ENCODE measurements at regions not wholly inside any gene's neighbourhood (a gene's known extent, or its start where the extent isn't known, plus 50 kb on each side); places are given as distances from the start of the nearest gene placed in this dataset.

- H3K9me3 Mint-ChIP-seq = no peaks in the 10 kb centered on the region
- no peak for TF ChIP-seq CTCF (IDR thresholded peaks at IDR 0.05; ENCODE audit: unreplicated experiment in 3 of 3)
Observed at GRCh38 chr6:140062043-140063020, 687.9 kb upstream of the CITED2 start.

DNA sequence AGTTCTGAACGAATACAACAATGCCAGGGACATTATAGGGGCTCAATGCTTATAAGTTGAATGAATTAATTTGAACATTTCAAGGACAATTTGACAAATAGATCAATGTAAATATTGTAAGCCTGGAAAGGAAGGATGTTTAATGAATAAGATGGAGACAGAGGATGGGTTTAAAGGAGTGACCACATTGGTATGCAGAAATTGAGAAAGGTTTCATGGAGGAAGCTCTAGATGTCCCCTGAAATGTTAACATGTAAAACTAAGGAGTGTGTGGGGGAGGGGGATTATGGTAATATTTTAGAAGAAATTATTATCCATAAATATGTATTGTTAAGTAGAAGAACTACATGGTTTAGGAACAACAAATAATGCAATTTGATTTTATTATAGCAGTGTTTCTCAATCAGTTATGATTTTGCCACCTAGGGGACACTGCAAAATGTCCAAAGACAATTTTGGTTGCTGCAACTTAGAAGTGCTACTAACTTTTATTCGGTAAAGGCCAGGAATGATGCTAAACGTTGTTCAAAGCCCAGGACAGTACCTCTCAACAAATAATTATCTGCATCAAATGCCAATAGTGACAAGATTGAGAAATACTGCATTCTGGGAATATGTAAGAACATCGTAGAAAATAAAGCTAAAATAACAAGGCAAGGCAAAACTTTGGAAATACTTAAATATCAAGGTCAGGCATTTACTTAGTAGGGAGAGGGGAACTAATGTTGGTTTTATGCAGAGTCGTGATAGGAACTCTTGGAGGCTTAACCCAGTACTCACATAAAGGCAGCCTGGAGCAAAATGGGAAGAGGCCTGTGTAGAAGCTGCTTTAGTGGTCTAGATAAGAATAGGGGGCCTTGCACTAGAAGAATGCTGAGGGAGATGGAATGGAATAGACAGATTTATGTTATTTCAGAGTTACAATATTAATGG, 686.9 kb upstream of the CITED2 start:
- no peaks in the 10 kb centered on the region for H3K27me3 Mint-ChIP-seq (ENCODE audit: low read depth)
- no peaks in the 10 kb centered on the region for H3K36me3 Mint-ChIP-seq (ENCODE audit: low read depth)
- no peaks in the 10 kb centered on the region for H3K9me3 Mint-ChIP-seq
- peak overlapping the region; percentile 79 to 86 (median 86) for H3K27ac Mint-ChIP-seq
- H3K4me1 Mint-ChIP-seq = peaks cover 27% of the 10 kb centered on the region
- H3K4me3 Mint-ChIP-seq = no peak overlapping the region
- no peak for TF ChIP-seq CTCF (IDR thresholded peaks at IDR 0.05; ENCODE audit: unreplicated experiment in 3 of 3)

More at GRCh38 chr6:140062043-140063020, 687.9 kb upstream of the CITED2 start:
- H3K36me3 Mint-ChIP-seq (ENCODE audit: low read depth) = no peaks in the 10 kb centered on the region
- H3K4me3 Mint-ChIP-seq = peak overlapping the region in 1 of 3 experiments; percentile 1
- H3K27ac Mint-ChIP-seq = peak overlapping the region; percentile 79 to 86 (median 86)
- H3K4me1 Mint-ChIP-seq = peaks cover 27% of the 10 kb centered on the region
- H3K27me3 Mint-ChIP-seq (ENCODE audit: low read depth) = no peaks in the 10 kb centered on the region

GRCh38 chr6:140059947-140060346, 685.5 kb upstream of the CITED2 start:
- TF ChIP-seq CTCF (IDR thresholded peaks at IDR 0.05; ENCODE audit: unreplicated experiment in 3 of 3) = no peak

DNA sequence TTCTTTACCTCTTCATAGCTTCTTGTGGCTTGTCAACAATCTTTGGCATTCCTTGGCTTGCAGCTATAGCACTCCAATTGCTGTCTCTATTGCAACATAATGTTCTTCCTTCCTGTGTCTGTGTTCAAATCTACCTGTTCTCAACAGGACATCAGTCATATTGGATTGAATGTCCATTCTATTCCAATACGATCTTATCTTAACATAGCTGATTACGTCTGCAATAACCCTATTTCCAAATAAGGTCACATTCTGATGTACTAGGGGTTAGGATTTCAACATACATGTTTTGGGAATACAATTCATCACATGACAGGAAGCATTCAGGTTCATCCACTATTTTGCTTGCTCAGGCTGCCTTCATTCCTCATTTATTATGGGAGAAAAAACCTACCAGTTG, 684.4 kb upstream of the CITED2 start:
- H3K36me3 Mint-ChIP-seq (ENCODE audit: low read depth) = no peaks in the 10 kb centered on the region
- no peak overlapping the region for H3K4me3 Mint-ChIP-seq
- H3K9me3 Mint-ChIP-seq = no peaks in the 10 kb centered on the region
- H3K27ac Mint-ChIP-seq = no peak overlapping the region
- TF ChIP-seq CTCF (IDR thresholded peaks at IDR 0.05; ENCODE audit: unreplicated experiment in 3 of 3) = no peak
- peaks cover 27% of the 10 kb centered on the region for H3K4me1 Mint-ChIP-seq
- no peaks in the 10 kb centered on the region for H3K27me3 Mint-ChIP-seq (ENCODE audit: low read depth)

More at GRCh38 chr6:140059947-140060346, 685.5 kb upstream of the CITED2 start:
- Mint-ChIP-seq H3K9me3 (no peaks in the 10 kb centered on the region), H3K36me3 (ENCODE audit: low read depth) (no peaks in the 10 kb centered on the region), H3K27me3 (ENCODE audit: low read depth) (no peaks in the 10 kb centered on the region), H3K27ac (peak overlapping the region in 1 of 3 experiments; percentile 29), H3K4me1 (peaks cover 27% of the 10 kb centered on the region), H3K4me3 (no peak overlapping the region)

GRCh38 chr6:140052736-140053729, 678.6 kb upstream of the CITED2 start:
- Mint-ChIP-seq H3K4me1 (peaks cover 17% of the 10 kb centered on the region), H3K4me3 (no peak overlapping the region), H3K9me3 (no peaks in the 10 kb centered on the region), H3K36me3 (ENCODE audit: low read depth) (no peaks in the 10 kb centered on the region), H3K27ac (peak overlapping the region in 2 of 3 experiments; percentile 30 to 73), H3K27me3 (ENCODE audit: low read depth) (no peaks in the 10 kb centered on the region)
- TF ChIP-seq CTCF (IDR thresholded peaks at IDR 0.05; ENCODE audit: unreplicated experiment in 3 of 3) = peak; percentile 28 to 34 (median 31)

All from nephron (organoid).